PC-9 (cell line): ENCODE measurements at regions not wholly inside any gene's neighbourhood (a gene's known extent, or its start where the extent isn't known, plus 50 kb on each side); places are given as distances from the start of the nearest gene placed in this dataset.

Source experiments
- BruUV-seq: library from RNA; stranded (reverse); fragments of 400-500 nt; replicated peaks from 2 replicates; lab custom pipeline; 2021; lab: Mats Ljungman, UMichigan
- CTCF ChIA-PET: fragments of 300-600 bp; sonication (Branson Sonifier 250); formaldehyde crosslinking; loops from one replicate; lab custom pipeline; 2022; ENCODE audit warnings: antibody characterized with exemption; lab: Charles Lee
- POLR2A ChIA-PET: fragments of 300-600 bp; sonication (Branson Sonifier 250); formaldehyde crosslinking; loops from one replicate; lab custom pipeline; 2022; ENCODE audit warnings: antibody characterized with exemption; ENCODE audit not compliant: unreplicated experiment; lab: Charles Lee
- DNase-seq, 2 experiments: peaks; one replicate each; pipeline versions ENCODE4 v3.0.0 to v3.0.0-alpha.2; 2015 to 2022; ENCODE audit warnings: mixed read lengths in 1 of 2
- H2AFZ ChIP-seq: fragments of 200-600 bp; sonication (generic); 2 replicates; pipeline ENCODE4 v1.8.1; 2017; ENCODE audit warnings: antibody characterized with exemption
- H3F3A ChIP-seq: fragments of 200-600 bp; sonication (generic); 2 replicates; pipeline ENCODE4 v1.8.1; 2017; ENCODE audit warnings: antibody characterized with exemption, mild to moderate bottlenecking, low read depth; ENCODE audit not compliant: insufficient read depth
- H3K27ac ChIP-seq: fragments of 200-600 bp; sonication (generic); 2 replicates; pipeline ENCODE4 v1.6.1; 2016; ENCODE audit warnings: mixed run types
- H3K27me3 ChIP-seq: fragments of 200-600 bp; sonication (generic); 2 replicates; pipeline ENCODE4 v1.6.1; 2016; ENCODE audit warnings: low read depth, mixed run types; ENCODE audit not compliant: insufficient read depth
- H3K36me3 ChIP-seq: fragments of 200-600 bp; sonication (generic); 2 replicates; pipeline ENCODE4 v1.6.1; 2016; ENCODE audit warnings: low read depth, mixed run types
- H3K4me1 ChIP-seq: fragments of 200-600 bp; sonication (generic); replicated peaks from 2 replicates; pipeline ENCODE4 v1.6.1; 2016; ENCODE audit warnings: mixed run types; ENCODE audit not compliant: insufficient read depth
- H3K4me2 ChIP-seq: fragments of 200-600 bp; sonication (generic); 2 replicates; pipeline ENCODE4 v1.6.1; 2017; ENCODE audit warnings: mixed run types
- H3K4me3 ChIP-seq: fragments of 200-600 bp; sonication (generic); 2 replicates; pipeline ENCODE4 v1.6.1; 2016; ENCODE audit warnings: mixed run types
- H3K79me2 ChIP-seq: fragments of 200-600 bp; sonication (generic); 2 replicates; pipeline ENCODE4 v1.6.1; 2017; ENCODE audit warnings: low read depth, mixed run types
- H3K9me2 ChIP-seq: fragments of 200-600 bp; sonication (generic); 2 replicates; pipeline ENCODE4 v1.8.1; 2017; ENCODE audit warnings: mild to moderate bottlenecking; ENCODE audit not compliant: insufficient read depth
- H3K9me3 ChIP-seq: fragments of 200-600 bp; sonication (generic); 2 replicates; pipeline ENCODE4 v1.8.1; 2016; ENCODE audit warnings: low read depth; ENCODE audit not compliant: insufficient read depth
- H4K20me1 ChIP-seq: fragments of 200-600 bp; sonication (generic); 2 replicates; pipeline ENCODE4 v1.8.1; 2017; ENCODE audit not compliant: insufficient read depth
- EZH2 ChIP-seq: fragments of 200-600 bp; sonication (generic); IDR thresholded peaks from 2 replicates; pipeline ENCODE4 v1.8.0; 2017; ENCODE audit warnings: antibody characterized with exemption, low read depth
- intact Hi-C: fragments of 100-400 bp; cut with micrococcal nuclease; formaldehyde crosslinking; loops from one replicate; pipeline ENCODE4 v1.10.0; 2022; ENCODE audit not compliant: unreplicated experiment
- TF ChIP-seq, protein P1 (sequence below): fragments of 200-600 bp; sonication (generic); conservative IDR thresholded peaks from 2 replicates; pipeline ENCODE4 v1.6.1; 2017; ENCODE audit warnings: mixed run types, antibody characterized with exemption, mild to moderate bottlenecking, moderate library complexity

DNA sequence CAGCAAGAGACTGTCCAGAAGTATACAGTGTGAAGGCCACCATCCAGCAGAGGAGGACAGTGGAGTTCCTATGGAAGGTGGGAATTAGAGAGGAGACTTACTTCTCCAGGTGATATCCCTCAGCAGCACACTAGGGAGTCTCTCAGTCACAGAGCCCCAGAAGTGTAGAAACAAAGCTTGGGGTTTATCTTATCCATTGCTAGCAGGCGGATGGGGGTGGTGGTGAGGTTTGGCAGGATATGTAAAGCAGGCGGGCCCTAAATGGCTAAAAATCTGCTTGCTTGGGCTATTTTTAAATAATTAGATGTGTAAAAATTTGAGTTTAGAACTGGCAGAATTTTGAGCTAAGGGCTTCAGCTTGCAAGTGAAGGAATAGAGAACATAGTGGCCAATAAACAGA is 50.1 kb upstream of the RGS18 start:
- BruUV-seq = no TSS peak
- H3K36me3 ChIP-seq = no peaks in the 10 kb centered on the region
- H3K79me2 ChIP-seq = no peaks in the 10 kb centered on the region
- H2AFZ ChIP-seq = no peak overlapping the region
- H3K4me2 ChIP-seq = no peak overlapping the region
- ChIA-PET CTCF (no interaction called here), POLR2A (no interaction called here)
- H3K27me3 ChIP-seq = no peaks in the 10 kb centered on the region
- no peak for DNase-seq
- no peak overlapping the region for H3K4me3 ChIP-seq
- no peaks in the 10 kb centered on the region for H3K9me3 ChIP-seq
- no peak overlapping the region for H3K27ac ChIP-seq
- H3K9me2 ChIP-seq = no peaks in the 10 kb centered on the region
- no peaks in the 10 kb centered on the region for H4K20me1 ChIP-seq
- H3K4me1 ChIP-seq = no peaks in the 10 kb centered on the region
- intact Hi-C loops = no loop called here
- no peak for TF ChIP-seq EZH2
- TF ChIP-seq, protein P1, sequence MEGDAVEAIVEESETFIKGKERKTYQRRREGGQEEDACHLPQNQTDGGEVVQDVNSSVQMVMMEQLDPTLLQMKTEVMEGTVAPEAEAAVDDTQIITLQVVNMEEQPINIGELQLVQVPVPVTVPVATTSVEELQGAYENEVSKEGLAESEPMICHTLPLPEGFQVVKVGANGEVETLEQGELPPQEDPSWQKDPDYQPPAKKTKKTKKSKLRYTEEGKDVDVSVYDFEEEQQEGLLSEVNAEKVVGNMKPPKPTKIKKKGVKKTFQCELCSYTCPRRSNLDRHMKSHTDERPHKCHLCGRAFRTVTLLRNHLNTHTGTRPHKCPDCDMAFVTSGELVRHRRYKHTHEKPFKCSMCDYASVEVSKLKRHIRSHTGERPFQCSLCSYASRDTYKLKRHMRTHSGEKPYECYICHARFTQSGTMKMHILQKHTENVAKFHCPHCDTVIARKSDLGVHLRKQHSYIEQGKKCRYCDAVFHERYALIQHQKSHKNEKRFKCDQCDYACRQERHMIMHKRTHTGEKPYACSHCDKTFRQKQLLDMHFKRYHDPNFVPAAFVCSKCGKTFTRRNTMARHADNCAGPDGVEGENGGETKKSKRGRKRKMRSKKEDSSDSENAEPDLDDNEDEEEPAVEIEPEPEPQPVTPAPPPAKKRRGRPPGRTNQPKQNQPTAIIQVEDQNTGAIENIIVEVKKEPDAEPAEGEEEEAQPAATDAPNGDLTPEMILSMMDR = no peak
- H3F3A ChIP-seq = no peaks in the 10 kb centered on the region
